ENCODE measurements at regions not wholly inside any gene's neighbourhood (a gene's known extent, or its start where the extent isn't known, plus 50 kb on each side); places are given as distances from the start of the nearest gene placed in this dataset.
A peak's percentile ranks its signal among the peaks of the same experiment; 100 is the strongest.

- no peak for TF ChIP-seq TSHZ2 (CRISPR knock-in tag; IDR thresholded peaks at IDR 0.05)
These were observed 76.0 kb downstream of the CXCL12 start (continued) for GRCh38 chr10:44308935-44309334.

GRCh38 chr10:44307691-44308090 lies 77.2 kb downstream of the CXCL12 start:
- no peak for TF ChIP-seq PPARA (CRISPR knock-in tag; IDR thresholded peaks at IDR 0.05; ENCODE audit: borderline replicate concordance)
- no peak for TF ChIP-seq SNAI2 (CRISPR knock-in tag; IDR thresholded peaks at IDR 0.05)
- no peak for TF ChIP-seq ZFP30 (CRISPR knock-in tag; IDR thresholded peaks at IDR 0.05)
- no peak for TF ChIP-seq ZNF565 (CRISPR knock-in tag; conservative IDR thresholded peaks at IDR 0.05; ENCODE audit: low read depth)
- no peak for TF ChIP-seq ZC3H10 (CRISPR knock-in tag; IDR thresholded peaks at IDR 0.05)
- TF ChIP-seq OSR1 (CRISPR knock-in tag; IDR thresholded peaks at IDR 0.05): no peak
- no peak for ATAC-seq

- 0 out of 3 replicates have a peak, but pooled peaks have one; percentile 22 for ATAC-seq
- TF ChIP-seq BACH2 (CRISPR knock-in tag; IDR thresholded peaks at IDR 0.05; ENCODE audit: borderline replicate concordance): no peak
- no peak for TF ChIP-seq GLIS3 (CRISPR knock-in tag; IDR thresholded peaks at IDR 0.05)
- TF ChIP-seq POU6F1 (CRISPR knock-in tag; IDR thresholded peaks at IDR 0.05; ENCODE audit: borderline replicate concordance, low read depth): no peak
- TF ChIP-seq ARNTL (CRISPR knock-in tag; IDR thresholded peaks at IDR 0.05; ENCODE audit: borderline replicate concordance, low read depth): no peak
- TF ChIP-seq ZNF8 (CRISPR knock-in tag; IDR thresholded peaks at IDR 0.05): no peak
- no peak for TF ChIP-seq SNAI2 (CRISPR knock-in tag; IDR thresholded peaks at IDR 0.05)
- TF ChIP-seq PPARA (CRISPR knock-in tag; IDR thresholded peaks at IDR 0.05; ENCODE audit: borderline replicate concordance): no peak
- no peak for TF ChIP-seq CSRNP3 (CRISPR knock-in tag; IDR thresholded peaks at IDR 0.05)
- no peak for TF ChIP-seq OSR1 (CRISPR knock-in tag; IDR thresholded peaks at IDR 0.05)
- no peak for TF ChIP-seq TSHZ2 (CRISPR knock-in tag; IDR thresholded peaks at IDR 0.05)
- TF ChIP-seq CSDC2 (CRISPR knock-in tag; IDR thresholded peaks at IDR 0.05): no peak
- TF ChIP-seq ZFP30 (CRISPR knock-in tag; IDR thresholded peaks at IDR 0.05): no peak
- TF ChIP-seq ISL1 (CRISPR knock-in tag; IDR thresholded peaks at IDR 0.05): no peak
These were observed 78.1 kb downstream of the CXCL12 start for GRCh38 chr10:44306762-44307161.

- ATAC-seq: peak; percentile 62
- no peak for TF ChIP-seq ZFP30 (CRISPR knock-in tag; IDR thresholded peaks at IDR 0.05)
- no peak for TF ChIP-seq RARB (CRISPR knock-in tag; IDR thresholded peaks at IDR 0.05)
- no peak for TF ChIP-seq ISL1 (CRISPR knock-in tag; IDR thresholded peaks at IDR 0.05)
- no peak for TF ChIP-seq ZFP3 (CRISPR knock-in tag; IDR thresholded peaks at IDR 0.05)
- TF ChIP-seq PPARA (CRISPR knock-in tag; IDR thresholded peaks at IDR 0.05; ENCODE audit: borderline replicate concordance): no peak
- no peak for TF ChIP-seq TCF4 (CRISPR knock-in tag; IDR thresholded peaks at IDR 0.05; ENCODE audit: borderline replicate concordance)
- no peak for TF ChIP-seq CREB5 (CRISPR knock-in tag; IDR thresholded peaks at IDR 0.05; ENCODE audit: low read depth)
- no peak for TF ChIP-seq ZNF70 (CRISPR knock-in tag; IDR thresholded peaks at IDR 0.05)
- TF ChIP-seq POU6F1 (CRISPR knock-in tag; IDR thresholded peaks at IDR 0.05; ENCODE audit: borderline replicate concordance, low read depth): no peak
- no peak for TF ChIP-seq CSRNP3 (CRISPR knock-in tag; IDR thresholded peaks at IDR 0.05)
These were observed 78.7 kb downstream of the CXCL12 start for GRCh38 chr10:44306147-44306710.

All from SK-N-SH treated with all-trans-retinoic acid at 6 μM for 48 hours (cell line).